ENCODE measurements at regions not wholly inside any gene's neighbourhood (a gene's known extent, or its start where the extent isn't known, plus 50 kb on each side); places are given as distances from the start of the nearest gene placed in this dataset.

- H3K36me3 ChIP-seq = no peaks in the 10 kb centered on the region
- no peak overlapping the region for H3K4me3 ChIP-seq
- no peaks in the 10 kb centered on the region for H3K9me3 ChIP-seq
- intact Hi-C loops (cut with DNase I) = no loop called here
- no peak for DNase-seq (ENCODE audit: low spot score)
- H3K27ac ChIP-seq = no peak overlapping the region
- TF ChIP-seq POLR2AphosphoS5 (IDR thresholded peaks at IDR 0.05) (no peak), CTCF (IDR thresholded peaks at IDR 0.05) (no peak), POLR2A (IDR thresholded peaks at IDR 0.05) (no peak)
- no peaks in the 10 kb centered on the region for H3K27me3 ChIP-seq (replicated peaks; ENCODE audit: insufficient read depth)
- H3K4me1 ChIP-seq (replicated peaks) = no peaks in the 10 kb centered on the region
Observed at GRCh38 chr2:204213588-204213987, 277.0 kb downstream of the ICOS start.

GRCh38 chr2:204218040-204218439 lies 281.5 kb downstream of the ICOS start:
- Histone ChIP-seq H3K27ac (no peak overlapping the region), H3K27me3 (replicated peaks; ENCODE audit: insufficient read depth) (peaks cover 1% of the 10 kb centered on the region), H3K4me3 (no peak overlapping the region), H3K9me3 (no peaks in the 10 kb centered on the region), H3K36me3 (no peaks in the 10 kb centered on the region), H3K4me1 (replicated peaks) (no peaks in the 10 kb centered on the region)
- no peak for DNase-seq (ENCODE audit: low spot score)
- WGBS = 92% methylated on average over 2 of the region's 2 CpGs
- intact Hi-C loops (cut with DNase I) = no loop called here
- no peak for TF ChIP-seq POLR2AphosphoS5 (IDR thresholded peaks at IDR 0.05)
- TF ChIP-seq CTCF (IDR thresholded peaks at IDR 0.05) = no peak
- TF ChIP-seq POLR2A (IDR thresholded peaks at IDR 0.05) = no peak

GRCh38 chr2:204219196-204219595 lies 282.6 kb downstream of the ICOS start:
- DNase-seq (ENCODE audit: low spot score) = no peak
- intact Hi-C loops (cut with DNase I) = no loop called here
- no peak for TF ChIP-seq POLR2AphosphoS5 (IDR thresholded peaks at IDR 0.05)
- no peak for TF ChIP-seq CTCF (IDR thresholded peaks at IDR 0.05)
- TF ChIP-seq POLR2A (IDR thresholded peaks at IDR 0.05) = no peak
- Histone ChIP-seq H3K4me1 (replicated peaks) (no peaks in the 10 kb centered on the region), H3K27ac (no peak overlapping the region), H3K9me3 (no peaks in the 10 kb centered on the region), H3K27me3 (replicated peaks; ENCODE audit: insufficient read depth) (peaks cover 10% of the 10 kb centered on the region), H3K36me3 (no peaks in the 10 kb centered on the region), H3K4me3 (no peak overlapping the region)
- WGBS = 71% methylated on average over 2 of the region's 2 CpGs

GRCh38 chr2:204220896-204221295 lies 284.3 kb downstream of the ICOS start:
- TF ChIP-seq CTCF (IDR thresholded peaks at IDR 0.05) = no peak
- no peak for TF ChIP-seq POLR2AphosphoS5 (IDR thresholded peaks at IDR 0.05)
- TF ChIP-seq POLR2A (IDR thresholded peaks at IDR 0.05) = no peak
- 89% methylated on average over 3 of the region's 3 CpGs for WGBS
- Histone ChIP-seq H3K9me3 (no peaks in the 10 kb centered on the region), H3K4me3 (no peak overlapping the region), H3K27ac (no peak overlapping the region), H3K27me3 (replicated peaks; ENCODE audit: insufficient read depth) (peaks cover 10% of the 10 kb centered on the region), H3K36me3 (no peaks in the 10 kb centered on the region), H3K4me1 (replicated peaks) (no peaks in the 10 kb centered on the region)
- intact Hi-C loops (cut with DNase I) = no loop called here
- DNase-seq (ENCODE audit: low spot score) = no peak

GRCh38 chr2:204223046-204223445 lies 286.5 kb downstream of the ICOS start:
- DNase-seq (ENCODE audit: low spot score) = no peak

More at GRCh38 chr2:204223046-204223445, 286.5 kb downstream of the ICOS start:
- no peak overlapping the region for H3K27ac ChIP-seq
- H3K36me3 ChIP-seq = no peaks in the 10 kb centered on the region
- peaks cover 10% of the 10 kb centered on the region for H3K27me3 ChIP-seq (replicated peaks; ENCODE audit: insufficient read depth)
- no peaks in the 10 kb centered on the region for H3K9me3 ChIP-seq
- no peak overlapping the region for H3K4me3 ChIP-seq
- H3K4me1 ChIP-seq (replicated peaks) = no peaks in the 10 kb centered on the region
- WGBS = 97% methylated on average over 6 of the region's 6 CpGs
- intact Hi-C loops (cut with DNase I) = no loop called here
- TF ChIP-seq POLR2AphosphoS5 (IDR thresholded peaks at IDR 0.05) (no peak), CTCF (IDR thresholded peaks at IDR 0.05) (no peak), POLR2A (IDR thresholded peaks at IDR 0.05) (no peak)

Data from prostate gland (tissue), 2 donors.